ENCODE measurements at regions not wholly inside any gene's neighbourhood (a gene's known extent, or its start where the extent isn't known, plus 50 kb on each side); places are given as distances from the start of the nearest gene placed in this dataset.

- TF ChIP-seq ESRRG (CRISPR knock-in tag; IDR thresholded peaks at IDR 0.05) = no peak
- no peak for TF ChIP-seq CSRNP3 (CRISPR knock-in tag; IDR thresholded peaks at IDR 0.05)
- TF ChIP-seq ZNF70 (CRISPR knock-in tag; IDR thresholded peaks at IDR 0.05) = no peak
- no peak for TF ChIP-seq ARNTL (CRISPR knock-in tag; IDR thresholded peaks at IDR 0.05; ENCODE audit: borderline replicate concordance, low read depth)
- no peak for TF ChIP-seq CREB5 (CRISPR knock-in tag; IDR thresholded peaks at IDR 0.05; ENCODE audit: low read depth)
- TF ChIP-seq BACH2 (CRISPR knock-in tag; IDR thresholded peaks at IDR 0.05; ENCODE audit: borderline replicate concordance) = no peak
- TF ChIP-seq TSHZ2 (CRISPR knock-in tag; IDR thresholded peaks at IDR 0.05) = no peak
- TF ChIP-seq RARB (CRISPR knock-in tag; IDR thresholded peaks at IDR 0.05) = no peak
These were observed 99.7 kb downstream of the ZNF22 start for GRCh38 chr10:45100429-45100828.
